ENCODE measurements at regions not wholly inside any gene's neighbourhood (a gene's known extent, or its start where the extent isn't known, plus 50 kb on each side); places are given as distances from the start of the nearest gene placed in this dataset.

DNA sequence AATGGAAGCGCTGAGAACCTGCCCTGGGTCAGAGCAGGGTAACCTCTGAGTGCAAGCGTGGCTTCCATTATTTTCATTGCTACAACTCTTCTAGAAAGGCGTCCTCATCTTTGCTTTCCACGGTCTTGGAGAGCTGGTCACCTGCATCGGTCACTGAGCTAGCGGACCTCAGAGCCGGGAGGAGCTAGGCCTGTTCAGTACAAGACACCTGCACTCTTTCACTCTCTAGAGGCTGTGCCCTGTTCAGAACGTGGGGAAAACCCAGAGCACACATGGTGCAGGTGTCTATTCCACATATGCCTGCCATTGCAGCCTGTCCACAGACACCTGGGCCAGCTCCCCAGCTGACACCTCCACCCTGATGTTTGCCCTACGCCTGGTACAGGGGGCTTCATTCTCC, 147.8 kb upstream of the IRX2 start:
- DNase-seq = no peak
- Histone ChIP-seq H3K9me3 (ENCODE audit: control insufficient read depth in 2 of 3, insufficient read depth in 1 of 3, low read length in 3 of 3) (no peaks in the 10 kb centered on the region), H3K27me3 (ENCODE audit: control insufficient read depth, insufficient read depth, low read length) (no peaks in the 10 kb centered on the region), H3K4me1 (ENCODE audit: control insufficient read depth in 2 of 3, insufficient read depth in 2 of 3, low read depth in 1 of 3, low read length in 3 of 3) (no peaks in the 10 kb centered on the region), H3K4me3 (ENCODE audit: low read length in 3 of 3) (no peak overlapping the region), H3K9ac (ENCODE audit: low read length in 3 of 3) (no peak overlapping the region), H3K36me3 (ENCODE audit: control insufficient read depth in 2 of 3, insufficient read depth in 3 of 3, low read length in 3 of 3) (no peaks in the 10 kb centered on the region), H3K27ac (ENCODE audit: low read depth in 2 of 2, low read length in 2 of 2) (no peak overlapping the region)
- no peak for FAIRE-seq
- intact Hi-C loops (cut with DNase I) = no loop called here
- TF ChIP-seq, protein P1, sequence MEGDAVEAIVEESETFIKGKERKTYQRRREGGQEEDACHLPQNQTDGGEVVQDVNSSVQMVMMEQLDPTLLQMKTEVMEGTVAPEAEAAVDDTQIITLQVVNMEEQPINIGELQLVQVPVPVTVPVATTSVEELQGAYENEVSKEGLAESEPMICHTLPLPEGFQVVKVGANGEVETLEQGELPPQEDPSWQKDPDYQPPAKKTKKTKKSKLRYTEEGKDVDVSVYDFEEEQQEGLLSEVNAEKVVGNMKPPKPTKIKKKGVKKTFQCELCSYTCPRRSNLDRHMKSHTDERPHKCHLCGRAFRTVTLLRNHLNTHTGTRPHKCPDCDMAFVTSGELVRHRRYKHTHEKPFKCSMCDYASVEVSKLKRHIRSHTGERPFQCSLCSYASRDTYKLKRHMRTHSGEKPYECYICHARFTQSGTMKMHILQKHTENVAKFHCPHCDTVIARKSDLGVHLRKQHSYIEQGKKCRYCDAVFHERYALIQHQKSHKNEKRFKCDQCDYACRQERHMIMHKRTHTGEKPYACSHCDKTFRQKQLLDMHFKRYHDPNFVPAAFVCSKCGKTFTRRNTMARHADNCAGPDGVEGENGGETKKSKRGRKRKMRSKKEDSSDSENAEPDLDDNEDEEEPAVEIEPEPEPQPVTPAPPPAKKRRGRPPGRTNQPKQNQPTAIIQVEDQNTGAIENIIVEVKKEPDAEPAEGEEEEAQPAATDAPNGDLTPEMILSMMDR (IDR thresholded peaks at IDR 0.05; ENCODE audit: borderline replicate concordance, extremely low read depth, insufficient read depth) = no peak

DNA sequence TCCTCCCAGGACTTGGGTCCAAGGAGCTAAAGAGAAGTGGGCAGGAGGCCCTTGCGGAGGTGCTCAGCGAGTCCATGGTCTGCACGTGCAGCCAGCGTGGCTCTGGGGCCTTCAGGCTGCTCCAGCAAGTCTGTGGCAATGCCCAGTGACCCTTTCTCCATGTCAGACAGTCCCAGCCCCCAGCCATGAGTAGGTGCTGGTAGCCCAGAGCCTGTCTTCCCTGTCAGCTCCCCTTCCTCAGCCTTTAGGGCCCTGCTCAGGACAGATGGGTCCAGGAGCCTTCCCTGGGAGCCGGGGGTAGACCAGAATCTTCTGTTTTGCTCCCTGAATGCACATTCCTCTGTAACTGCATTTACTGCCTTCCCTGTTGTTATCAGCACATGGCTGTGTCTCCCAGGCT, 147.2 kb upstream of the IRX2 start:
- Histone ChIP-seq H3K9ac (ENCODE audit: low read length in 3 of 3) (no peak overlapping the region), H3K4me1 (ENCODE audit: control insufficient read depth in 2 of 3, insufficient read depth in 2 of 3, low read depth in 1 of 3, low read length in 3 of 3) (no peaks in the 10 kb centered on the region), H3K36me3 (ENCODE audit: control insufficient read depth in 2 of 3, insufficient read depth in 3 of 3, low read length in 3 of 3) (no peaks in the 10 kb centered on the region), H3K9me3 (ENCODE audit: control insufficient read depth in 2 of 3, insufficient read depth in 1 of 3, low read length in 3 of 3) (no peaks in the 10 kb centered on the region), H3K27me3 (ENCODE audit: control insufficient read depth, insufficient read depth, low read length) (no peaks in the 10 kb centered on the region), H3K27ac (ENCODE audit: low read depth in 2 of 2, low read length in 2 of 2) (no peak overlapping the region), H3K4me3 (ENCODE audit: low read length in 3 of 3) (no peak overlapping the region)
- FAIRE-seq (no peak), DNase-seq (no peak)
- intact Hi-C loops (cut with DNase I) = no loop called here
- TF ChIP-seq, protein P1 (IDR thresholded peaks at IDR 0.05; ENCODE audit: borderline replicate concordance, extremely low read depth, insufficient read depth) = no peak

- TF ChIP-seq, protein P1 (IDR thresholded peaks at IDR 0.05; ENCODE audit: borderline replicate concordance, extremely low read depth, insufficient read depth) = no peak
- H3K4me3 ChIP-seq (ENCODE audit: low read length in 3 of 3) = no peak overlapping the region
- intact Hi-C loops (cut with DNase I) = no loop called here
- no peaks in the 10 kb centered on the region for H3K9me3 ChIP-seq (ENCODE audit: control insufficient read depth in 2 of 3, insufficient read depth in 1 of 3, low read length in 3 of 3)
- no peak overlapping the region for H3K9ac ChIP-seq (ENCODE audit: low read length in 3 of 3)
- H3K4me1 ChIP-seq (ENCODE audit: control insufficient read depth in 2 of 3, insufficient read depth in 2 of 3, low read depth in 1 of 3, low read length in 3 of 3) = no peaks in the 10 kb centered on the region
- H3K27me3 ChIP-seq (ENCODE audit: control insufficient read depth, insufficient read depth, low read length) = no peaks in the 10 kb centered on the region
- H3K36me3 ChIP-seq (ENCODE audit: control insufficient read depth in 2 of 3, insufficient read depth in 3 of 3, low read length in 3 of 3) = no peaks in the 10 kb centered on the region
- H3K27ac ChIP-seq (ENCODE audit: low read depth in 2 of 2, low read length in 2 of 2) = no peak overlapping the region
- DNase-seq = no peak
- FAIRE-seq = no peak
Observed at GRCh38 chr5:2897276-2897961, 145.9 kb upstream of the IRX2 start.
